GM19025 (cell line): ENCODE measurements at regions not wholly inside any gene's neighbourhood (a gene's known extent, or its start where the extent isn't known, plus 50 kb on each side); places are given as distances from the start of the nearest gene placed in this dataset.

Experiments
- ATAC-seq: cut with Tn5 transposase; IDR thresholded peaks from one replicate; pipeline ENCODE4 v1.9.1; 2021; ENCODE audit warnings: mild to moderate bottlenecking, low read depth, moderate library complexity; ENCODE audit not compliant: unreplicated experiment

- ATAC-seq = no peak
These were observed 356.9 kb downstream of the ZNF521 start for GRCh38 chr18:24995056-24995455.

DNA sequence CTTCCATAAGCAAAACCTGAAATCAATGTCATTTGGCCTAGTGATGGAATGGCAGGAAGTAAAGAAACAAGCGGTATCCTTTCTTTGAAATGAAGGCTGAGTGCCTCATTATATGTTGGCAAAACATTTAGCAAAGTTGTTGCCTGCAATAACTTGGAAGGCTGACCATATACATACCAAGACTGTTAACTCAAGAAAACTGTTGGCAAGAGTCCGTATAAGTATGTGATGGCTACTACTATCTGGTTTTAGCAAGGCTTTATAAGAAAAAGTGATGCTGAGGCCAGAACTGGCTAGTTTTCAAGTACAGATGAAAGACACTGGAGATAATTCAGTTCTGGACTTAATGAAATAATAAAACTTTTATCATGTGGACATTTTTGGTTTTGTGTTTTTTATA lies 356.2 kb downstream of the ZNF521 start:
- ATAC-seq = no peak

DNA sequence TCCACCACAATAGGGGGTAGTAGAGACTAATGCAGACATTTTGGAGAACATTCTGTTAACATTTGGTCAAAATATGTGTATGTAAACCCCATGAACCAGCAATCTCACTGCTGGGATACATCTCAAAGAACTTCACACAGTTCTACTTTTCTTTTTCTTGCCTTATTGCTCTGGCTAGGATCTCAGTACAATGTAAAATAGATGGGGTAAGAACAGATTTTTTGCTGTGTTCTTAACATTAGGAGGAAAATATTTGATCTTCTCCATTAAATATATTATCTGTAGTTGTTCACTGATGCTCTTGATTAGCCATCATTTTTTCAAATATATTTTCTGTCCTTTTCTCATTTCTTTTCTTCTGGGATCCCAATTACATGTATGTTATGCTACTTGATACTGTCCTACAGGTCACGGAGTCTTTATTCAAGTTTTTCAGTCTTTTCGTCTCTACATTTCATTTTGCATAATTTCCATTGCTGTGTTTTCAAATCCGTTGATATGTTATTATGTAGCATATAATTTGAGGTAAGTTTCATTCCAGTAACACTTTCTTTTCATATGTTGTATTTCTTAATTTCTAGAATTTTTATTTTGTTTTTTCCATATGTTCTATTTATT lies 352.2 kb downstream of the ZNF521 start:
- ATAC-seq = no peak

- no peak for ATAC-seq
These were observed 350.2 kb downstream of the ZNF521 start for GRCh38 chr18:25001803-25002202.

- ATAC-seq = no peak
These were observed 346.2 kb downstream of the ZNF521 start for GRCh38 chr18:25005541-25006403.

DNA sequence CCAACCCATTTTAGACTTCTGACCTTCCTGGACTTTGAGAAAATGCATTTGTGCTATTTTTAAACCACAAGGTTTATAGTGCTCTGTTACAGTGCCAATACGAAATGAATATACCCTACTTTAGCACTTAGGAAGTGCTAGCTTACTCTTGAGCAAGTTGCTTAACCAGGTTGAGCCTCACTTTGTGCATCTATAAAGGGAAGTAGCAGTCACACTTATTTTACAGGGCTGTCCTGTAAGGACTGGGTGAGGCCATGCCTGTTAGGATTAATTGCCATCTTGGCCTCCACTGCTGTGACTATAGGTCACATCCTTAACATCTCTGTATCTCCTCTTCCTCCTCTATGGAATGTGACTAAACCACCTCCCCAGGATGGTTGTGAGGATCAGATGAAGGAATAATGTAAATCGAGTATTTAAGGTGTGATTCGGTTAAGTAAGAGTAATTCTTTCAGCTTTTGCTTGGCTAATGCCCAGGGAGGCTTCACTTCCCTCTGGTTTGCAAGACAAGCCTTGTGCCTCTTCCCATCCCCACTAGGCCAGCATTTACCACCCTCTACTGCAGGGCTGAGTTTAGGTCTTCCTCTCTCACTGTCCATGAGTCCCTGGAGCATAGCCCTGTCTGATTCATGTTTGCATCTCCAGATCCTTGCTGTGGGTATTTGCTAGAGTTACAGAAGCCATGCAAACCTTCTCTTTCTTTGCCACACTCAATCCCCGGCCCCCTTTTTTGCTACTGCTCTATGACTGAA lies 341.2 kb downstream of the ZNF521 start:
- ATAC-seq = no peak
